ENCODE measurements at regions not wholly inside any gene's neighbourhood (a gene's known extent, or its start where the extent isn't known, plus 50 kb on each side); places are given as distances from the start of the nearest gene placed in this dataset.

DNA sequence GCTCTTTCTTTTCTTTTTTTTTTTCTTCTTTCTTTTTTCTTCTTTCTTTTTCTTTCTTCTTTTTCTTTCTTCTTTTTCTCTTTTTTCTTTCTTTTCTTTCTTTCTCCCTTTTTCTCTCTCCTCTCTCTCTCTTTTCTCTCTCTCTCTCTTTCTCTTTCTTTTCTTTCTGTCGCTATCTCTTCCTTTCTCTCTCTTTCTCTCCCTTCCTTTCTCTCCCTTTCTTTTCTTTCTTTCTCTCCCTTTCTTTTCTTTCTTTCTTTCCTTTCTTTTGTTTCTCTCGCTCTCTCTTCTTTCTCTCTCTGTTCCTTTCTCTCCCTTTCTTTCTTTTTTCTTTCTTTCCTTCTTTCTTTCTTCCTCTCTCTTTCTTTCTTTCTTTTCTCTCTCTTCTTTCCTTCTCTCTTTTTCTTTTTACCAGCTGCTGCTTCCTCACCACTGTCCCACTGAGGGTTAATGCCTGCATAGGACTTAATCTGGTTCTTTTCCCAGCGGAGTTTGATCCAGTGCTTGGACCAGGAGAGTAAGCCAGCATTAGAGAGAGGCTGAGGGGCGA lies 145.4 kb upstream of the SIX2 start:
- DNase-seq (no peak), ATAC-seq (no peak)
- peaks cover 9% of the 10 kb centered on the region for H3K9me3 ChIP-seq (ENCODE audit: low read length)
- H3K4me1 ChIP-seq (ENCODE audit: insufficient read depth, low read length), result no peaks in the 10 kb centered on the region
- TF ChIP-seq EZH2phosphoT487 (IDR thresholded peaks at IDR 0.05; ENCODE audit: borderline replicate concordance, low read length) (no peak), EZH2 (IDR thresholded peaks at IDR 0.05; ENCODE audit: low read length, unreplicated experiment) (no peak), CTCF (conservative IDR thresholded peaks at IDR 0.05; ENCODE audit: low read depth, low read length) (no peak)
- POLR2A ChIA-PET (ENCODE audit: unreplicated experiment), result no interaction called here
- H3F3A ChIP-seq (ENCODE audit: low read length, unreplicated experiment), result no peaks in the 10 kb centered on the region
- intact Hi-C loops (cut with micrococcal nuclease), result no loop called here
- BruUV-seq (replicated peaks), result no TSS peak
- H3K9me2 ChIP-seq (replicated peaks; ENCODE audit: low read length), result no peaks in the 10 kb centered on the region
- no peak overlapping the region for H3K4me3 ChIP-seq (ENCODE audit: low read length)
- no peaks in the 10 kb centered on the region for H3K27me3 ChIP-seq (ENCODE audit: low read length)
- H3K27ac ChIP-seq (ENCODE audit: low read length), result no peak overlapping the region
- peaks cover 4% of the 10 kb centered on the region; the same call in 1 of the 2 replicates for H3K36me3 ChIP-seq (ENCODE audit: low read depth, low read length)
- H2AFZ ChIP-seq (ENCODE audit: low read length), result no peak overlapping the region
- H3K79me2 ChIP-seq (ENCODE audit: low read length), result no peaks in the 10 kb centered on the region
- CTCF ChIA-PET, result no interaction called here
- no peaks in the 10 kb centered on the region for H4K20me1 ChIP-seq (ENCODE audit: low read length)
- no peak overlapping the region for H3K4me2 ChIP-seq (ENCODE audit: low read length)
- no peak overlapping the region for H3K9ac ChIP-seq (ENCODE audit: low read length)

DNA sequence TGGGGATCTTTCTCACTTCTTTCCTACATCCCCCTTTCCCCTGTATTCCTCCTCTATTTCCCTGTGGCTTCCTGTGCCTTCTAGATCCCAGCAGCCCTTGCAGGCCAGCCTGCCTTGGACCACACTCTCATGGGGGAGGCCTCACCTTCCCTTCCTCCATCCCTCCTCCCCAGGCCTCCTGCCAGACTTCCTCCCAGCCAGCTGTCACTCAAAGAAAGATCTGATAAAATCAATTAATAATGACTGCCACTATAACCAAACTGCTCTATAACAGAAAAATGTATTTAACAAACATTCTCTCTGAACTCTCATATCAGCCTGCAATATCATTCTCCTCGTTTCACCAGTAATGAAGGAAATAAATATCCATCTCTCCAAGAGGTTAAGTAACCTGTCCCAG lies 144.9 kb upstream of the SIX2 start:
- H3K9me2 ChIP-seq (replicated peaks; ENCODE audit: low read length), result no peaks in the 10 kb centered on the region
- peaks cover 9% of the 10 kb centered on the region for H3K9me3 ChIP-seq (ENCODE audit: low read length)
- ATAC-seq, result no peak
- ChIA-PET CTCF (no interaction called here), POLR2A (ENCODE audit: unreplicated experiment) (no interaction called here)
- H2AFZ ChIP-seq (ENCODE audit: low read length), result no peak overlapping the region
- no peak overlapping the region for H3K4me3 ChIP-seq (ENCODE audit: low read length)
- peaks cover 4% of the 10 kb centered on the region; the same call in 1 of the 2 replicates for H3K36me3 ChIP-seq (ENCODE audit: low read depth, low read length)
- H3K27ac ChIP-seq (ENCODE audit: low read length), result no peak overlapping the region
- H3K79me2 ChIP-seq (ENCODE audit: low read length), result no peaks in the 10 kb centered on the region
- no peaks in the 10 kb centered on the region for H3K4me1 ChIP-seq (ENCODE audit: insufficient read depth, low read length)
- no peak for DNase-seq
- no peaks in the 10 kb centered on the region for H3K27me3 ChIP-seq (ENCODE audit: low read length)
- no peak overlapping the region for H3K4me2 ChIP-seq (ENCODE audit: low read length)
- no peaks in the 10 kb centered on the region for H4K20me1 ChIP-seq (ENCODE audit: low read length)
- TF ChIP-seq EZH2phosphoT487 (IDR thresholded peaks at IDR 0.05; ENCODE audit: borderline replicate concordance, low read length), result no peak
- TF ChIP-seq EZH2 (IDR thresholded peaks at IDR 0.05; ENCODE audit: low read length, unreplicated experiment), result no peak
- no peak for TF ChIP-seq CTCF (conservative IDR thresholded peaks at IDR 0.05; ENCODE audit: low read depth, low read length)
- intact Hi-C loops (cut with micrococcal nuclease), result no loop called here
- no peak overlapping the region for H3K9ac ChIP-seq (ENCODE audit: low read length)
- no TSS peak for BruUV-seq (replicated peaks)
- H3F3A ChIP-seq (ENCODE audit: low read length, unreplicated experiment), result no peaks in the 10 kb centered on the region

DNA sequence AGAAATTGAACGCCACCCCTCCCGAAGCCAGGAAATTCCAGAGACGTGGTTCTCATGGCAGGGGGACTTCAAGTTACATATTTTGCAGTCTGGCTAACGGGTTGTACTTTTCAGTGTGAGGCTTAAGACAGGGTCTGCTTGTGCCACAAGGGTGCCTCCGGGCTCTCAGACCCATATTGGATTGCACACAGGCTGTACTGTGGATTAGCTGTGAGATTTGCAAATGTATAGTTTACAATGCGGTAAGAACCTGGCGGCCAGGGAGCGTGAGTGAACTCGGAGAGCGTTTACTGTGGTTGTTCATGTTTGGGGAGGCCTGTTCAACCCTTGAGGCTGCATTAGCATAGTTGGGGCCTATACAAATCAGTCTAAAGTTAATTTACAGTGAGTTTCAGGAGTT lies 143.9 kb upstream of the SIX2 start:
- Histone ChIP-seq H3K79me2 (ENCODE audit: low read length) (no peaks in the 10 kb centered on the region), H3K4me3 (ENCODE audit: low read length) (no peak overlapping the region), H3K9me2 (replicated peaks; ENCODE audit: low read length) (no peaks in the 10 kb centered on the region), H3K36me3 (ENCODE audit: low read depth, low read length) (peaks cover 4% of the 10 kb centered on the region; the same call in 1 of the 2 replicates), H4K20me1 (ENCODE audit: low read length) (no peaks in the 10 kb centered on the region), H3K9me3 (ENCODE audit: low read length) (peaks cover 9% of the 10 kb centered on the region), H3K27ac (ENCODE audit: low read length) (no peak overlapping the region), H3K4me2 (ENCODE audit: low read length) (no peak overlapping the region), H3K27me3 (ENCODE audit: low read length) (no peaks in the 10 kb centered on the region), H3K4me1 (ENCODE audit: insufficient read depth, low read length) (no peaks in the 10 kb centered on the region), H3K9ac (ENCODE audit: low read length) (no peak overlapping the region), H3F3A (ENCODE audit: low read length, unreplicated experiment) (no peaks in the 10 kb centered on the region), H2AFZ (ENCODE audit: low read length) (no peak overlapping the region)
- ChIA-PET CTCF (no interaction called here), POLR2A (ENCODE audit: unreplicated experiment) (no interaction called here)
- no TSS peak for BruUV-seq (replicated peaks)
- no peak for ATAC-seq
- DNase-seq, result no peak
- TF ChIP-seq EZH2phosphoT487 (IDR thresholded peaks at IDR 0.05; ENCODE audit: borderline replicate concordance, low read length) (no peak), CTCF (conservative IDR thresholded peaks at IDR 0.05; ENCODE audit: low read depth, low read length) (no peak), EZH2 (IDR thresholded peaks at IDR 0.05; ENCODE audit: low read length, unreplicated experiment) (no peak)
- intact Hi-C loops (cut with micrococcal nuclease), result no loop called here
